ENCODE measurements at regions not wholly inside any gene's neighbourhood (a gene's known extent, or its start where the extent isn't known, plus 50 kb on each side); places are given as distances from the start of the nearest gene placed in this dataset.

DNA sequence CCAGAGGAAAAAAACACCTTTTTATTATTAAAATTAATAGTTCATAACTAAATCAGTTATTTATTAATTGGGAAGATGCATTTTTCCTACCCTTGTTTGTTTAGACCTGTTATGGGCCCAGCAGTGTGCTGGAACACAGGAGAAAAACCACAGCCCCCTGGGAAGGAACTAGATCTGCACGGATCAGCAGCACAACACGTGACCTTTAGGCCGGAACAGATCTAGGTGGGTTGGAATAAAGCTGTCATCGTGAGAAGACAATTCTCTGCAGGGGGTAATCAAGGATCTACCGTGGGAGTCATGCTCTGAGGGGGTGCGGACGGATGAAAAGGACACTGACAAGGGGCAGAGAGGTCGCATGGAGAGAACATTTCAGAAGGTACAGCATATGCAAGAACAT is 95.8 kb upstream of the SPATA31C2 start:
- Histone ChIP-seq H3K36me3 (ENCODE audit: control insufficient read depth, insufficient read depth, low read length) (no peaks in the 10 kb centered on the region), H3K4me3 (ENCODE audit: insufficient read depth, low read depth, low read length, poor library complexity, severe bottlenecking) (no peak overlapping the region), H3K4me1 (ENCODE audit: control insufficient read depth, insufficient read depth, low read length, poor library complexity, severe bottlenecking) (peaks cover 5% of the 10 kb centered on the region), H3K9me3 (ENCODE audit: control insufficient read depth, low read length) (no peaks in the 10 kb centered on the region), H3K27ac (ENCODE audit: insufficient read depth, low read length, poor library complexity, severe bottlenecking) (no peak overlapping the region), H3K27me3 (replicated peaks; ENCODE audit: control insufficient read depth, insufficient read depth, low read length, poor library complexity, severe bottlenecking) (no peaks in the 10 kb centered on the region)
- DNase-seq: no peak

DNA sequence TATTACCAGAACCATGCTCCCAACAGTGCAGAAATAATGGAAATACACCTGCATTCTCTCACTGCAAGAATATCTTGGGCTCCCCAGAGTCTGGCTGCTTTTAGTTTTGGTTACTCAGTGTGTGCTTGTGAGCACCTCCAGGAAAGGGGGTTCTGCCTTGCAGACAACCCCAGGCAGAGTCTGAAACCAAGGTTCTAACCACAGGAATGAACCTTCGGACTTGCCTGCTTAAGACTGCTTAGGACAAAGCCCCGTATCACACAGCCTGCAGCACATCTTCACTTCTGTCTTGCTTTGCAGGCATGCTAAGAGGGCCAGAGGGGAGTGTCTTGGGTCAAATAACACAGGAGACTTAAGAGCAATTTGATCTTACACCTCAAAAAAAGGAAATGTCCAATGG is 94.8 kb upstream of the SPATA31C2 start:
- Histone ChIP-seq H3K27me3 (replicated peaks; ENCODE audit: control insufficient read depth, insufficient read depth, low read length, poor library complexity, severe bottlenecking) (no peaks in the 10 kb centered on the region), H3K9me3 (ENCODE audit: control insufficient read depth, low read length) (no peaks in the 10 kb centered on the region), H3K27ac (ENCODE audit: insufficient read depth, low read length, poor library complexity, severe bottlenecking) (no peak overlapping the region), H3K36me3 (ENCODE audit: control insufficient read depth, insufficient read depth, low read length) (no peaks in the 10 kb centered on the region), H3K4me1 (ENCODE audit: control insufficient read depth, insufficient read depth, low read length, poor library complexity, severe bottlenecking) (peaks cover 4% of the 10 kb centered on the region), H3K4me3 (ENCODE audit: insufficient read depth, low read depth, low read length, poor library complexity, severe bottlenecking) (no peak overlapping the region)
- DNase-seq: no peak

DNA sequence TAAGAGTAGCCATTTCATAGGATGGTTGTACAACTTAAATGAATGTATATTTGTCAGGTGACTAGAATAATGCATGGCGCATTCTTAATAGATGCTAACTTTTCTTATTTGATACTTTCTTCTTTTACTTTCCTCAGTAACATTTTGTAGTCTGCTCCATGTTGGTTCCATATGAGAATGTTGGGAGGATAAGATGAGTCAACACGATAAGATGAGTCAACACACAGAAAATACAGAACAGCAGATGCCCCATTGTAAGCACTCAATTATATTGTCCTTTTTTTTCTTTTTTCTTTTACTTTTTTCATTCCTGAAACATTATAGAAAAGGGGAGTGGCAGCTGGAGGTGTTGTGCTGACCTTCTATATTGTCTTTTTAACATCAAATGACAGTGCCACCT is 92.3 kb upstream of the SPATA31C2 start:
- no peaks in the 10 kb centered on the region for H3K9me3 ChIP-seq (ENCODE audit: control insufficient read depth, low read length)
- H3K4me3 ChIP-seq (ENCODE audit: insufficient read depth, low read depth, low read length, poor library complexity, severe bottlenecking): no peak overlapping the region
- DNase-seq: no peak
- no peaks in the 10 kb centered on the region for H3K4me1 ChIP-seq (ENCODE audit: control insufficient read depth, insufficient read depth, low read length, poor library complexity, severe bottlenecking)
- H3K36me3 ChIP-seq (ENCODE audit: control insufficient read depth, insufficient read depth, low read length): no peaks in the 10 kb centered on the region
- no peak overlapping the region for H3K27ac ChIP-seq (ENCODE audit: insufficient read depth, low read length, poor library complexity, severe bottlenecking)
- H3K27me3 ChIP-seq (replicated peaks; ENCODE audit: control insufficient read depth, insufficient read depth, low read length, poor library complexity, severe bottlenecking): no peaks in the 10 kb centered on the region

DNA sequence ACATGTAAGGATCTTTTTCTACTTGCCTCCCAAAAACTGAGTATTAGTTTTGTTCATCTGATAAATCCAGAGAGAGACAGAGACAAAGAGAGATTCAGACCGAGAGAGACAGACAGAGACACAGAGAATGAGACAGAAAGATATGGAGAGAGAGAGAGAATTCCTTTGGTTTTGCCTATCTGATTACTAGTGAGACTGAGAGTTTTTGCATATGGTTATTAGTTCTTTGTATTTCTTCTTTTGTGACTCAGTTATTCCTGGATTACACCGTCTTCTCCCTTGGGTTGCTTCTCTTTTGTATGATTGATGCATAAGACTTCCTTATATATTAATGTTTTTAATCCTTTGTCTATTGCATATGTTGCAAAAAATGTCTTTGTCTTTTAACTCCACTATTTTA is 91.2 kb upstream of the SPATA31C2 start:
- Histone ChIP-seq H3K4me3 (ENCODE audit: insufficient read depth, low read depth, low read length, poor library complexity, severe bottlenecking) (no peak overlapping the region), H3K36me3 (ENCODE audit: control insufficient read depth, insufficient read depth, low read length) (no peaks in the 10 kb centered on the region), H3K27ac (ENCODE audit: insufficient read depth, low read length, poor library complexity, severe bottlenecking) (no peak overlapping the region), H3K27me3 (replicated peaks; ENCODE audit: control insufficient read depth, insufficient read depth, low read length, poor library complexity, severe bottlenecking) (no peaks in the 10 kb centered on the region), H3K9me3 (ENCODE audit: control insufficient read depth, low read length) (no peaks in the 10 kb centered on the region), H3K4me1 (ENCODE audit: control insufficient read depth, insufficient read depth, low read length, poor library complexity, severe bottlenecking) (no peaks in the 10 kb centered on the region)
- DNase-seq: no peak

DNA sequence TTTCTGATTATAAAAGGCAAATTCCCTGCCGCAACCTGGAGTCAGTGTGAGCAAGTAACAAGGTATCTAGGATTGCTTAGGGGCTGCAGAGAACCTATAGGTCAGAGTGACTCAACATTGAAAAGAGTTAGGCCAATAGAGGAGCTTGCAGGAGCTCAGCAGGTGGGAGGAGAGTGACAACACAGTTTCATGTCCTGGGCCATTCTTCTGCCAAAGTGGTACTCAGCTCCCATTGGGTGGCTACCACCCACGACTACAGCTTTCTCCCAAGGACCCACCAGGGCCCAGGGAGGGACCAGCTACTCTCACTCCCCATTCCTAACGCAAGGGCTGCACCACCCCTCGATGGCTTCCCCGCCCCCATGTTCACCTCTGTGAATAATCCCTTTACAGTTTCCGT is 86.7 kb upstream of the SPATA31C2 start:
- no peaks in the 10 kb centered on the region for H3K27me3 ChIP-seq (replicated peaks; ENCODE audit: control insufficient read depth, insufficient read depth, low read length, poor library complexity, severe bottlenecking)
- no peak overlapping the region for H3K27ac ChIP-seq (ENCODE audit: insufficient read depth, low read length, poor library complexity, severe bottlenecking)

DNA sequence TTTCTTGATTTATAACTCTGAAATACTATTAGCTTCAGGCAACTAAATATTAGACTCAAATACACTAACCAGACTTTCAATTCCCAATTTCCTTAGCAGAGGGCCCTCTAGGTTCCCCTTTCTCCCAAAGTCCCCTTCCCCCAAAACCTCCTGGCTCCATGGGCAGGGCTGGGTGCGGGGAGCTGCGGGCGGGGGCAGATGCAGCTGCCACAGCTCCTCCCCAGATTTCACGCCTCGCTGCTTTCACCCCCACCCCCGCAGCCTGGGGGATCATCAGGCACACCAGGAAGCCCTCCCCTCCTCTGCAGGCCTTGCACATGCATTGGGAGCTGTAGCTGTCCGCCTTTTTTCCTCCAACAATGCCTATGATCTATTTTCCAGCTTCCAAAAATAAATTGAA is 82.8 kb upstream of the SPATA31C2 start:
- Histone ChIP-seq H3K27me3 (replicated peaks; ENCODE audit: control insufficient read depth, insufficient read depth, low read length, poor library complexity, severe bottlenecking) (no peaks in the 10 kb centered on the region), H3K9me3 (ENCODE audit: control insufficient read depth, low read length) (no peaks in the 10 kb centered on the region), H3K27ac (ENCODE audit: insufficient read depth, low read length, poor library complexity, severe bottlenecking) (no peak overlapping the region), H3K4me1 (ENCODE audit: control insufficient read depth, insufficient read depth, low read length, poor library complexity, severe bottlenecking) (no peaks in the 10 kb centered on the region), H3K4me3 (ENCODE audit: insufficient read depth, low read depth, low read length, poor library complexity, severe bottlenecking) (no peak overlapping the region), H3K36me3 (ENCODE audit: control insufficient read depth, insufficient read depth, low read length) (no peaks in the 10 kb centered on the region)
- no peak for DNase-seq

More for the DNA sequence above, 86.7 kb upstream of the SPATA31C2 start:
- Histone ChIP-seq H3K9me3 (ENCODE audit: control insufficient read depth, low read length) (no peaks in the 10 kb centered on the region), H3K36me3 (ENCODE audit: control insufficient read depth, insufficient read depth, low read length) (no peaks in the 10 kb centered on the region), H3K4me3 (ENCODE audit: insufficient read depth, low read depth, low read length, poor library complexity, severe bottlenecking) (no peak overlapping the region), H3K4me1 (ENCODE audit: control insufficient read depth, insufficient read depth, low read length, poor library complexity, severe bottlenecking) (no peaks in the 10 kb centered on the region)
- DNase-seq: no peak

DNA sequence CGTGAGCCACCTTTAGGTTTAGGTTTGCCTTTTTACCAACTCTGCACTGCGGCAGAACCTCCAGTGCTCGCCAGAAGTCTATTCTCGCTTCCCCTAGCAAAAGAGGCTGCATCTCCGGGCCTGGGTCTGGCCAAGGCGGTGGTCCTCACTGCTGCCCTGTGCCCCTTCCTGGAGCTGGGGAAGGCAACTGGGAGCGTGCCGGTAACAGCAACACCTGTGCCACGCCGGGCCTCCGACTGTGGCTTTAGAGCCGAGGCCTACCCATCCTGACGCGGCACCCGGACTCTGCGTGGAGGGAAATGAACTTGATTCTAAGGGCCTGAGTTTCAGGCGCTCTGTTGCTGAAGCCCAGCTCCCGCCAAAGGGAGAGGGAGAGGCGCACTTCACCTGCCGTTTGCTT is 82.4 kb upstream of the SPATA31C2 start:
- Histone ChIP-seq H3K9me3 (ENCODE audit: control insufficient read depth, low read length) (no peaks in the 10 kb centered on the region), H3K27me3 (replicated peaks; ENCODE audit: control insufficient read depth, insufficient read depth, low read length, poor library complexity, severe bottlenecking) (no peaks in the 10 kb centered on the region), H3K36me3 (ENCODE audit: control insufficient read depth, insufficient read depth, low read length) (no peaks in the 10 kb centered on the region), H3K4me3 (ENCODE audit: insufficient read depth, low read depth, low read length, poor library complexity, severe bottlenecking) (no peak overlapping the region), H3K4me1 (ENCODE audit: control insufficient read depth, insufficient read depth, low read length, poor library complexity, severe bottlenecking) (no peaks in the 10 kb centered on the region), H3K27ac (ENCODE audit: insufficient read depth, low read length, poor library complexity, severe bottlenecking) (no peak overlapping the region)
- DNase-seq: no peak

DNA sequence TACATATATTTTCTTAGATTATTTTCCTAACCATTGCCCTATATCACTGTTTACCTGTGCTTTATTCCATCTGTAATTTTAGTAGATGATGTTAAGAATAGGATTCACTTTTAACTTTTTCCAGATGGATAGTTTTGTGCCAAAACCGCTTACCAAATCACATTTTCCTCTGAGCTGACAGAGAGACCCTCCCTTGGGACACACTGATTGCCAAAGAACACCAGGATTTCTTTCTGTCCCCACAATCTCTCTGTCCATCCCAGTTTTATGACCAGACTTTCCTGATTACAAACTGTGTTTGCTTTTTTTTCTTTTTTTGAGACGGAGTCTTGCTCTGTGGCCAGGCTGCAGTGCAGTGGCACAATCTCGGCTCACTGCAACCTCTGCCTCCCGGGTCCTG is 81.3 kb upstream of the SPATA31C2 start:
- Histone ChIP-seq H3K4me1 (ENCODE audit: control insufficient read depth, insufficient read depth, low read length, poor library complexity, severe bottlenecking) (no peaks in the 10 kb centered on the region), H3K36me3 (ENCODE audit: control insufficient read depth, insufficient read depth, low read length) (no peaks in the 10 kb centered on the region), H3K9me3 (ENCODE audit: control insufficient read depth, low read length) (no peaks in the 10 kb centered on the region), H3K27ac (ENCODE audit: insufficient read depth, low read length, poor library complexity, severe bottlenecking) (no peak overlapping the region), H3K4me3 (ENCODE audit: insufficient read depth, low read depth, low read length, poor library complexity, severe bottlenecking) (no peak overlapping the region), H3K27me3 (replicated peaks; ENCODE audit: control insufficient read depth, insufficient read depth, low read length, poor library complexity, severe bottlenecking) (no peaks in the 10 kb centered on the region)
- no peak for DNase-seq

DNA sequence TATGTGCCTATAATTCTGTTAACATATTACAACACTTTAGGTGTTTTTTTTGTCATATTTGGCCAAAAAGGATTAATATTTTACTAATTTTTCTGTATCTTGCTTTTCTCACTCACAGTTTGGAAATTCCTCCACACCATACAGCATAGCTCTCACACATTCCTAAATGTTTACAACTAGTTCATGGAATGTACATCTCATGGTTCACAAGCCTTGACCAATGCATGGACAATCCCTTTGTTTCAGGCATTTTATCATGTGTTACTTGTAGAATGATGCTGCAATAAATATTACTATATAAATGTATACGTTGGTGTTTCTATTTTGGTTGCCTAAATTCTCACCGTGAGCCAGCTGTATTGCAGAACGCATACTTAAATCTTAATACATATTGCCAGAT is 80.5 kb upstream of the SPATA31C2 start:
- Histone ChIP-seq H3K27ac (ENCODE audit: insufficient read depth, low read length, poor library complexity, severe bottlenecking) (no peak overlapping the region), H3K4me3 (ENCODE audit: insufficient read depth, low read depth, low read length, poor library complexity, severe bottlenecking) (no peak overlapping the region), H3K4me1 (ENCODE audit: control insufficient read depth, insufficient read depth, low read length, poor library complexity, severe bottlenecking) (no peaks in the 10 kb centered on the region), H3K9me3 (ENCODE audit: control insufficient read depth, low read length) (no peaks in the 10 kb centered on the region), H3K27me3 (replicated peaks; ENCODE audit: control insufficient read depth, insufficient read depth, low read length, poor library complexity, severe bottlenecking) (no peaks in the 10 kb centered on the region), H3K36me3 (ENCODE audit: control insufficient read depth, insufficient read depth, low read length) (no peaks in the 10 kb centered on the region)
- DNase-seq: no peak

DNA sequence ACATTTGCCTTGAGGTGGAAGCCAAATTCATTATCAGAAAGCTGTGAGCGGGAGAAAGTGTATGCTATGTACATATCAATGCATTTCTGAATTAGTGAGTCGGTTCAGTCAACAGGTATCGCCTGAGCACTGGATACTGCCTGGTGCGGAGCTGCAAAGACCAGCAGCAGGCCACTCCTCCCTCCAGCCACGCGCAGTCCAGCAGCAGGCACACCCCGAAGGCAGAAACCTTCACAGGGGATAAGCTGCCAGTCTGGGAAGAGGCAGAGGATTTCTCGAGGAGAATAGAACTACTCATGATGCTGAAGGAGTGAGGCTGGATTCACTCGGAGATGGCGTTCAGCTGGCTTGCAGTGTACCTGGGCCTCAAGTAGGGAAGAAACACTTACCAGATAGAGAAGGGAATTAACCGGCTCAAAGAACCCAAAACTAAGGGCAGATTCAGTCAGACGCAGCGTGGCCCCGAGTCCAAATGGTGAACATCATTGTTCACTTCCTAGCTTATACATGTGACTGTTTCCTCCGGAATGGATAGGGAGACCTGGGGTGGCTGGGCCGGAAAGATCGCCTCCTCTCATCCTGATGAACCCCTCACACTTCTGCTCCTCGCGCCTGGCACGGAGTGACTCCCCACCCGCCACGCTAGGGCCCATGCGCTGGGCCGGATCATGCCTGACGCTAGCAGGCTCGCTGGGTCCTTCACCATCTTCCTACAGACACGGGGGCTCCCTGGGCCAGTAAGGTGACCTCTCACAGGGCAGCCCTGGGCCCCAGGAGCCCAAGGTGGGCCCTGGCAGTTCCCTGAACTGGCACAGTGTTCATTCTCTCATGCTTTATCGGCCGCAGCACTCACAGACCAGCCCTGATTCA is 78.1 kb upstream of the SPATA31C2 start:
- no peak overlapping the region for H3K27ac ChIP-seq (ENCODE audit: insufficient read depth, low read length, poor library complexity, severe bottlenecking)
- no peak overlapping the region for H3K4me3 ChIP-seq (ENCODE audit: insufficient read depth, low read depth, low read length, poor library complexity, severe bottlenecking)
- no peaks in the 10 kb centered on the region for H3K4me1 ChIP-seq (ENCODE audit: control insufficient read depth, insufficient read depth, low read length, poor library complexity, severe bottlenecking)
- no peaks in the 10 kb centered on the region for H3K36me3 ChIP-seq (ENCODE audit: control insufficient read depth, insufficient read depth, low read length)
- no peak for DNase-seq
- H3K27me3 ChIP-seq (replicated peaks; ENCODE audit: control insufficient read depth, insufficient read depth, low read length, poor library complexity, severe bottlenecking): no peaks in the 10 kb centered on the region
- no peaks in the 10 kb centered on the region for H3K9me3 ChIP-seq (ENCODE audit: control insufficient read depth, low read length)
